ENCODE measurements at regions not wholly inside any gene's neighbourhood (a gene's known extent, or its start where the extent isn't known, plus 50 kb on each side); places are given as distances from the start of the nearest gene placed in this dataset.

DNA sequence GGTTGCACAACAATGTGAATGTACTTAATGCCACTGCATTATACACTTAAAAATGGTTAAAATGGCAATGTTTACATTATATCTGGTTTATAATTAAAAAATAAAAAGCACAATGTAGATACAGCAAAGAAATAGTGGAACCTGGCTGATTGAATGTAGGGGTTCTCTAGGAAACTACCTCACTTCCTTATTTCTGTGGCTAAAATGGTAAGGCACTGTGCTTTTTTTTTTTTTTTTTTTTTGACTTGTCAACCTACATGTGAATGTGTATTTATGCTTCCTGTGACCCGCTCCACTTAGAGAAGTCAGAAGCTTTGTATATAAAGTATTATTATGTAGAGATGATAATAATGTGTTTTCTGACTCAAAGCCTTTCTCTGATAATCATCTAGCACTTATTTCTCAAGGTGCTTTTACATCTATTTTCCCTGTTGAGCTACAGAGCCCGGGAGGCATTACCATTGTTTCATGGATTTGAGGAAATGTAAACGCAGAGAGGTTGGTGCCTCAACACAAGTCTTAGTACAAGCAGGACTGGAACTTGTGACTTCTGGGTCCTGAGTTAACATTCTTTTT lies 55.0 kb downstream of the SOX4 start:
- no peak for FAIRE-seq
- no peak overlapping the region for H3K9ac ChIP-seq (replicated peaks; ENCODE audit: extremely low read depth, insufficient read depth, low read length)
- H3K27ac ChIP-seq (ENCODE audit: insufficient read depth, low read depth, low read length) = no peak overlapping the region
- POLR2A ChIA-PET = no interaction called here
- H2AFZ ChIP-seq (ENCODE audit: low read depth, low read length) = no peak overlapping the region
- intact Hi-C loops (cut with micrococcal nuclease) (no loop called here), dilution Hi-C loops (cut with MboI; ENCODE audit: extremely low pct_ligation_motif_present, low sequenced_read_pairs) (no loop called here)
- H3K4me2 ChIP-seq (ENCODE audit: insufficient read depth, low read length) = no peak overlapping the region
- CTCF ChIA-PET = no interaction called here
- H3K36me3 ChIP-seq (ENCODE audit: control insufficient read depth in 2 of 2, extremely low read depth in 1 of 2, insufficient read depth in 2 of 2, low read length in 2 of 2) = no peaks in the 10 kb centered on the region
- DNase-seq (ENCODE audit: low read depth, low spot score) = no peak
- no peak overlapping the region for H3K4me3 ChIP-seq (replicated peaks in 1 of 3; ENCODE audit: insufficient read depth in 1 of 3, low read depth in 1 of 3, low read length in 3 of 3)
- no peaks in the 10 kb centered on the region for H4K20me1 ChIP-seq (replicated peaks; ENCODE audit: control insufficient read depth, extremely low read depth, insufficient read depth, low read length)
- H3K9me1 ChIP-seq (replicated peaks; ENCODE audit: control insufficient read depth, extremely low read depth, insufficient read depth, low read length) = no peaks in the 10 kb centered on the region
- H3K9me3 ChIP-seq (replicated peaks; ENCODE audit: control insufficient read depth, insufficient read depth, low read length) = no peaks in the 10 kb centered on the region
- no peaks in the 10 kb centered on the region for H3K4me1 ChIP-seq (ENCODE audit: control insufficient read depth, extremely low read depth, insufficient read depth, low read length)
- no TSS peak for BruUV-seq (replicated peaks)
- TF ChIP-seq FOS (IDR thresholded peaks at IDR 0.05; ENCODE audit: borderline replicate concordance, insufficient read depth, low read length) = no peak
- no peak for TF ChIP-seq POLR2A (IDR thresholded peaks at IDR 0.05; ENCODE audit: low read depth, low read length)
- no peak for TF ChIP-seq JUN (IDR thresholded peaks at IDR 0.05; ENCODE audit: borderline replicate concordance, insufficient read depth, insufficient read length, low read depth)
- no peak for TF ChIP-seq POLR2AphosphoS5 (IDR thresholded peaks at IDR 0.05; ENCODE audit: insufficient read depth, low read depth, low read length)
- no peak for TF ChIP-seq EZH2 (IDR thresholded peaks at IDR 0.05; ENCODE audit: borderline replicate concordance, low read depth, low read length, severe bottlenecking)
- TF ChIP-seq, protein P1, sequence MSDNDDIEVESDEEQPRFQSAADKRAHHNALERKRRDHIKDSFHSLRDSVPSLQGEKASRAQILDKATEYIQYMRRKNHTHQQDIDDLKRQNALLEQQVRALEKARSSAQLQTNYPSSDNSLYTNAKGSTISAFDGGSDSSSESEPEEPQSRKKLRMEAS (IDR thresholded peaks at IDR 0.05; ENCODE audit: insufficient read depth, insufficient read length) = no peak
- TF ChIP-seq MYC (IDR thresholded peaks at IDR 0.05; ENCODE audit: low read depth, low read length) = no peak
- TF ChIP-seq GATA2 (IDR thresholded peaks at IDR 0.05; ENCODE audit: insufficient read depth, insufficient read length, low read depth, low read length) = no peak
- TF ChIP-seq, protein P2, sequence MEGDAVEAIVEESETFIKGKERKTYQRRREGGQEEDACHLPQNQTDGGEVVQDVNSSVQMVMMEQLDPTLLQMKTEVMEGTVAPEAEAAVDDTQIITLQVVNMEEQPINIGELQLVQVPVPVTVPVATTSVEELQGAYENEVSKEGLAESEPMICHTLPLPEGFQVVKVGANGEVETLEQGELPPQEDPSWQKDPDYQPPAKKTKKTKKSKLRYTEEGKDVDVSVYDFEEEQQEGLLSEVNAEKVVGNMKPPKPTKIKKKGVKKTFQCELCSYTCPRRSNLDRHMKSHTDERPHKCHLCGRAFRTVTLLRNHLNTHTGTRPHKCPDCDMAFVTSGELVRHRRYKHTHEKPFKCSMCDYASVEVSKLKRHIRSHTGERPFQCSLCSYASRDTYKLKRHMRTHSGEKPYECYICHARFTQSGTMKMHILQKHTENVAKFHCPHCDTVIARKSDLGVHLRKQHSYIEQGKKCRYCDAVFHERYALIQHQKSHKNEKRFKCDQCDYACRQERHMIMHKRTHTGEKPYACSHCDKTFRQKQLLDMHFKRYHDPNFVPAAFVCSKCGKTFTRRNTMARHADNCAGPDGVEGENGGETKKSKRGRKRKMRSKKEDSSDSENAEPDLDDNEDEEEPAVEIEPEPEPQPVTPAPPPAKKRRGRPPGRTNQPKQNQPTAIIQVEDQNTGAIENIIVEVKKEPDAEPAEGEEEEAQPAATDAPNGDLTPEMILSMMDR (IDR thresholded peaks at IDR 0.05; ENCODE audit: extremely low read depth in 1 of 2, insufficient read depth in 1 of 2, low read depth in 1 of 2, low read length in 2 of 2) = no peak
- no peaks in the 10 kb centered on the region for H3K27me3 ChIP-seq (ENCODE audit: control insufficient read depth in 2 of 2, insufficient read depth in 2 of 2, low read length in 2 of 2)
- no peaks in the 10 kb centered on the region for H3K79me2 ChIP-seq (ENCODE audit: control insufficient read depth, insufficient read depth, low read length)

Data from endothelial cell of umbilical vein (primary cell).